ENCODE measurements at regions not wholly inside any gene's neighbourhood (a gene's known extent, or its start where the extent isn't known, plus 50 kb on each side); places are given as distances from the start of the nearest gene placed in this dataset.

DNA sequence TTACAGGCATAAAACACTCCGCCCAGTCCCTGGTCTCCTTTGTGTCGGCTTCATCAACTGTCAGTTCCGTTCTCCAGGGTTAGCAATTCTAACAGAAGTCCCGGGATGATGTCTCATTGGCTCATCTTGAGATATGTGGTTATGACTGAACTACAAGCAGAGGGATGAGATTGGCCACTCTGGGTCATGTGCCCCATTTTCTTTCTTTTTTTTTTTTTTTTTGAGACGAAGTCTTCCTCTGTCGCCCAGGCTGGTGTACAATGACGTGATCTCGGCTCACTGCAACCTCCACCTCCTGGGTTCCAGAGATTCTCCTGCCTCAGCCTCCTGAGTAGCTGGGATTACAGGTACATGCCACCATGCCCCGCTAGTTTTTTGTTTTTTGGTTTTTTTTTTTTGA, 95.4 kb upstream of the MRI1 start:
- TF ChIP-seq CTCF (conservative IDR thresholded peaks at IDR 0.05; ENCODE audit: low read depth, low read length) = no peak
- no peak for TF ChIP-seq EZH2 (IDR thresholded peaks at IDR 0.05; ENCODE audit: low read length, unreplicated experiment)

Data from PC-3 (cell line).